Smooth muscle cell (in vitro differentiated cells): ENCODE measurements at regions not wholly inside any gene's neighbourhood (a gene's known extent, or its start where the extent isn't known, plus 50 kb on each side); places are given as distances from the start of the nearest gene placed in this dataset.

Experiments used
- DNase-seq: peaks from one replicate; lab custom pipeline; 2025; ENCODE audit not compliant: unreplicated experiment; lab: John Stamatoyannopoulos, UW
- H2AFZ ChIP-seq: fragments of 200-600 bp; sonication (generic); 2 replicates; pipeline ENCODE4 v1.6.0; 2016; ENCODE audit warnings: antibody characterized with exemption, low read depth, mild to moderate bottlenecking
- H3F3A ChIP-seq: fragments of 200-600 bp; sonication (generic); 2 replicates; pipeline ENCODE4 v1.6.0; 2017; ENCODE audit warnings: antibody characterized with exemption, low read depth
- H3K27ac ChIP-seq: fragments of 200-600 bp; sonication (generic); 2 replicates; pipeline ENCODE4 v1.5.1; 2016; ENCODE audit warnings: low read depth, mild to moderate bottlenecking
- H3K27me3 ChIP-seq: fragments of 200-600 bp; sonication (generic); 2 replicates; pipeline ENCODE4 v1.6.1; 2016; ENCODE audit warnings: low read depth, mild to moderate bottlenecking
- H3K36me3 ChIP-seq: fragments of 200-600 bp; sonication (generic); 2 replicates; pipeline ENCODE4 v1.5.1; 2016; ENCODE audit warnings: low read depth
- H3K4me1 ChIP-seq: fragments of 200-600 bp; sonication (generic); 2 replicates; pipeline ENCODE4 v1.5.1; 2016; ENCODE audit warnings: low read depth
- H3K4me2 ChIP-seq: fragments of 200-600 bp; sonication (generic); 2 replicates; pipeline ENCODE4 v1.6.0; 2016; ENCODE audit warnings: mild to moderate bottlenecking
- H3K4me3 ChIP-seq: fragments of 200-600 bp; sonication (generic); 2 replicates; pipeline ENCODE4 v1.5.1; 2016; ENCODE audit warnings: mild to moderate bottlenecking
- H3K79me2 ChIP-seq: fragments of 200-600 bp; sonication (generic); 2 replicates; pipeline ENCODE4 v1.6.0; 2016; ENCODE audit warnings: low read depth, mild to moderate bottlenecking
- H3K9ac ChIP-seq: fragments of 200-600 bp; sonication (generic); 2 replicates; pipeline ENCODE4 v1.6.0; 2016; ENCODE audit warnings: low read depth
- H3K9me3 ChIP-seq: fragments of 200-600 bp; sonication (generic); replicated peaks from 2 replicates; pipeline ENCODE4 v1.5.1; 2016; ENCODE audit warnings: low read depth
- H4K20me1 ChIP-seq: fragments of 200-600 bp; sonication (generic); 2 replicates; pipeline ENCODE4 v1.6.0; 2016; ENCODE audit warnings: low read depth
- whole genome bisulfite sequencing: methylation state at CpG from one replicate; pipeline ENCODE4 v1.1.7; 2016; ENCODE audit warnings: low lambda C conversion rate; 5-methylcytosine and 5-hydroxymethylcytosine counted together
- TF ChIP-seq, protein P1 (sequence below): fragments of 200-600 bp; sonication (generic); IDR thresholded peaks from 2 replicates; pipeline ENCODE4 v1.5.1; 2017; ENCODE audit warnings: borderline replicate concordance, mild to moderate bottlenecking, antibody characterized with exemption; ENCODE audit not compliant: insufficient read depth, poor library complexity, severe bottlenecking

DNA sequence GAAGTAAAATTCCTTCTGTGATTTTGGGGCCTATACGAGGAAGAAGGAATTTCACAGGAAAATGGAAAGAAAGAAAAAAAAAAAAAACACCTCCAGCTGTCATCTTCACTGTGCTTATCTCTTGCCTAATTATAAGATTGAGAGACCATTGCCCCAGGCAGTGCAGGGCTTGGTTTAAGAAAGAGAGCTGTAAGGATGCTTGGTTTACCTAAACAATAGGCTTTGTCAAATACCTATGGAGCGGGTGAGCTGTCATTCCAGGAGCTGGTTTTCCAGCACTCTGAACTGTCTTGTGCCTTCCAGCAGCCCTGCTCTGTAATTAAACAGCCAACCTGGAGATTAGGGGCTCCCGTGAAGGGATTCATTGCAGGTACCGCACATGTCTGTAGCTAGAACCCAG, 137.8 kb downstream of the EDN3 start:
- Histone ChIP-seq H3K9me3 (no peaks in the 10 kb centered on the region), H2AFZ (no peak overlapping the region), H3K79me2 (no peaks in the 10 kb centered on the region), H3K36me3 (no peaks in the 10 kb centered on the region), H3F3A (no peaks in the 10 kb centered on the region), H3K27ac (no peak overlapping the region), H3K9ac (no peak overlapping the region), H3K27me3 (peaks cover 11% of the 10 kb centered on the region), H4K20me1 (no peaks in the 10 kb centered on the region), H3K4me1 (peaks cover 4% of the 10 kb centered on the region), H3K4me3 (no peak overlapping the region), H3K4me2 (no peak overlapping the region)
- DNase-seq: no peak
- TF ChIP-seq, protein P1, sequence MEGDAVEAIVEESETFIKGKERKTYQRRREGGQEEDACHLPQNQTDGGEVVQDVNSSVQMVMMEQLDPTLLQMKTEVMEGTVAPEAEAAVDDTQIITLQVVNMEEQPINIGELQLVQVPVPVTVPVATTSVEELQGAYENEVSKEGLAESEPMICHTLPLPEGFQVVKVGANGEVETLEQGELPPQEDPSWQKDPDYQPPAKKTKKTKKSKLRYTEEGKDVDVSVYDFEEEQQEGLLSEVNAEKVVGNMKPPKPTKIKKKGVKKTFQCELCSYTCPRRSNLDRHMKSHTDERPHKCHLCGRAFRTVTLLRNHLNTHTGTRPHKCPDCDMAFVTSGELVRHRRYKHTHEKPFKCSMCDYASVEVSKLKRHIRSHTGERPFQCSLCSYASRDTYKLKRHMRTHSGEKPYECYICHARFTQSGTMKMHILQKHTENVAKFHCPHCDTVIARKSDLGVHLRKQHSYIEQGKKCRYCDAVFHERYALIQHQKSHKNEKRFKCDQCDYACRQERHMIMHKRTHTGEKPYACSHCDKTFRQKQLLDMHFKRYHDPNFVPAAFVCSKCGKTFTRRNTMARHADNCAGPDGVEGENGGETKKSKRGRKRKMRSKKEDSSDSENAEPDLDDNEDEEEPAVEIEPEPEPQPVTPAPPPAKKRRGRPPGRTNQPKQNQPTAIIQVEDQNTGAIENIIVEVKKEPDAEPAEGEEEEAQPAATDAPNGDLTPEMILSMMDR: no peak
- 63% methylated on average over 4 of the region's 4 CpGs for WGBS

- Histone ChIP-seq H2AFZ (no peak overlapping the region), H3K9me3 (no peaks in the 10 kb centered on the region), H3K27ac (no peak overlapping the region), H3K4me3 (no peak overlapping the region), H3K9ac (no peak overlapping the region), H3F3A (no peaks in the 10 kb centered on the region), H3K4me2 (no peak overlapping the region), H3K36me3 (no peaks in the 10 kb centered on the region), H3K79me2 (no peaks in the 10 kb centered on the region), H4K20me1 (no peaks in the 10 kb centered on the region), H3K27me3 (peaks cover 21% of the 10 kb centered on the region), H3K4me1 (peaks cover 4% of the 10 kb centered on the region)
- TF ChIP-seq, protein P1: no peak
- DNase-seq: no peak
- WGBS: 83% methylated on average over 7 of the region's 7 CpGs
These were observed 138.8 kb downstream of the EDN3 start for GRCh38 chr20:59439243-59439642.

DNA sequence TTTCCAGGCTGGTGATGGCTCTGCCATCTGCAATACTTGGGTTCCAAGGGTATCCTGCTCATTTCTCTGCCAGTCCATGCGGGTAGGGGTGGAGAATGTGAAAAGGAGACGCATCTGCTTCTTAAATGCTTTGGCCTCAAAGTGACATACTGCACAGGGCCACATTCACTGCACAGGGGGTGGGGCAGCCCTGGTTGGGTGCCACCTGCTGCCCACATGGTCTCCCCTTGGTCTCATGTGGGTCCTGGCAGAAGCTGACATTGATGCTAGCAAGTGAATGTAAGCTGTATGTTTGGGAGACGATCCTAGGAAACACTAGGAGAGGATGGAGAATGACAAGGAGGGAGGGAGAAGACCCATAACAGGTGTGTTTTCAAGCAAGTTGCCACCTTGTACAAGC, 140.9 kb downstream of the EDN3 start:
- no peak overlapping the region for H3K9ac ChIP-seq
- H3F3A ChIP-seq: no peaks in the 10 kb centered on the region
- DNase-seq: no peak
- no peak overlapping the region for H3K4me2 ChIP-seq
- H3K4me1 ChIP-seq: peaks cover 4% of the 10 kb centered on the region
- 75% methylated on average over 3 of the region's 3 CpGs for WGBS
- no peaks in the 10 kb centered on the region for H3K9me3 ChIP-seq
- H2AFZ ChIP-seq: no peak overlapping the region
- H3K4me3 ChIP-seq: no peak overlapping the region
- no peaks in the 10 kb centered on the region for H4K20me1 ChIP-seq
- TF ChIP-seq, protein P1: no peak
- H3K36me3 ChIP-seq: no peaks in the 10 kb centered on the region
- H3K27me3 ChIP-seq: peaks cover 32% of the 10 kb centered on the region
- H3K79me2 ChIP-seq: no peaks in the 10 kb centered on the region
- H3K27ac ChIP-seq: no peak overlapping the region

GRCh38 chr20:59441860-59442810, 141.7 kb downstream of the EDN3 start:
- WGBS: 81% methylated on average over 11 of the region's 12 CpGs
- no peak overlapping the region for H3K27ac ChIP-seq
- H3F3A ChIP-seq: no peaks in the 10 kb centered on the region
- DNase-seq: no peak
- no peak overlapping the region for H3K9ac ChIP-seq
- H2AFZ ChIP-seq: no peak overlapping the region
- no peak overlapping the region for H3K4me2 ChIP-seq
- peaks cover 4% of the 10 kb centered on the region for H3K4me1 ChIP-seq
- TF ChIP-seq, protein P1: no peak
- no peaks in the 10 kb centered on the region for H3K79me2 ChIP-seq
- H3K4me3 ChIP-seq: no peak overlapping the region
- H4K20me1 ChIP-seq: no peaks in the 10 kb centered on the region
- no peaks in the 10 kb centered on the region for H3K36me3 ChIP-seq
- H3K9me3 ChIP-seq: no peaks in the 10 kb centered on the region
- peaks cover 38% of the 10 kb centered on the region for H3K27me3 ChIP-seq
